NK-92 (cell line): ENCODE measurements at regions not wholly inside any gene's neighbourhood (a gene's known extent, or its start where the extent isn't known, plus 50 kb on each side); places are given as distances from the start of the nearest gene placed in this dataset.

Experiments
- DNase-seq: peaks from one replicate; lab custom pipeline; 2025; ENCODE audit not compliant: unreplicated experiment; lab: John Stamatoyannopoulos, UW

DNA sequence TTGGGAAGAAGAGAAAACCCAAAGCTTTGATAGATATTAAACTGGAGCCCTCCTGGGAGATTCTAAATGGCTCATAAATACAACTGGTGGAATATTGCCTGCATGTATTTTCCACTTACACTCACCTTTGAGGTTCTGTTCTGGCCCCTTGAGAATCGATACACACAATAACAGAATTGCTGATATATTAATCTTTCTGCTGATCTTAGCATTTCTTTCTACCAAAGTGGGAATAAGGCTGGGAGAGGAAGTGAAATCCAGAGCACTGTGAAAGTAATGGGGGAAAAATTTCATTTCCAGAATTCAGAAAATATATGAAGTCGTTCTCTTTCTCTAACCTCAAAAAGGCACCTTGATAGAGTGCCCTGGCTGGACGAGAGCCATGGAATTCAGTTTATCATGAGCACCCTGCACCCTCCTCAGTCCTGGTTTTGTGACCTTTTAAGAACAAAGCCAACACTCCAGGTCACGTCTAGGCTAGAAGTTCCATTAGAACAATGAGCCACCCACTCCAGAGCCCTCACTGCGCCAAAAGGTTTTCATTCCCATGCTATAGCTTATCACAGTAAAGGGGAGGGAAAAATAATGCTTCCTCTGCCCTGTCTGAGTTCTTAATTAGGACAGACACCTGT lies 244.5 kb downstream of the CD83 start:
- DNase-seq, result no peak

DNA sequence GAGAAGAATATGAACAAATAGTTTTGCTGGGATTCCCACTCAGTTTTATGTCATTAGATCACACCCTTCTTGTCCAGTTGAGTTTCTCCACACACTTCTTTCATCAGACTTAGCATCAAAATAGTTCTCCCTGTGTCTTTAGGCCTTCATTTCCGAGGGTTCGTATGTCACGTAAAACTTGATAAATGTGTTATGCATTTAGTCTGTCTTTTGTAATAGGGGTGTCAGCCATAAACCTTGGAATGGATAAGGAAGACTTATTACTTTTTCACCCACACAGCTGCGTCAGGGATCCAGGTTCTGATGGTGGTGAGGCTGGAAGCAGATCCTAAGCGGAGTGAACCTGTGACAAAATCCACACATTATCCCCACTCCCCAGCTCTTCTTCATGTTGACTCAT lies 246.8 kb downstream of the CD83 start:
- no peak for DNase-seq

DNA sequence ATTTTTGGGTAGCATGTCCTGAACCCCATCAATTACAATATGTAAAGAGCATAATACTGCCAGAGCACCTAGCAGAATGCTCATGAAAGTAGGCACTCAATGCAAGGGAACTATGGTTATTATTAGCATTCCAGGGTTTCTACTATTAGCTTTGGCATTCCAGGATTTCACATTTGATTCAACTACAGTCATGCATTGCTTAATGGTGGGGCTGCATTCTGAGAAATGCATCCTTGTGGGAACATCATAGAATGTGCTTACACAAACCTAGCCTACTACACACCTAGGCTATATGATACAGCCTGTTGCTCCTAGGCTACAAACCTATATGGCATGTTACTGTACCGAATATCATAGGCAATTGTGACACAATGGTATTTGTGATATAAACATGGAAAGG lies 247.8 kb downstream of the CD83 start:
- DNase-seq, result no peak

DNA sequence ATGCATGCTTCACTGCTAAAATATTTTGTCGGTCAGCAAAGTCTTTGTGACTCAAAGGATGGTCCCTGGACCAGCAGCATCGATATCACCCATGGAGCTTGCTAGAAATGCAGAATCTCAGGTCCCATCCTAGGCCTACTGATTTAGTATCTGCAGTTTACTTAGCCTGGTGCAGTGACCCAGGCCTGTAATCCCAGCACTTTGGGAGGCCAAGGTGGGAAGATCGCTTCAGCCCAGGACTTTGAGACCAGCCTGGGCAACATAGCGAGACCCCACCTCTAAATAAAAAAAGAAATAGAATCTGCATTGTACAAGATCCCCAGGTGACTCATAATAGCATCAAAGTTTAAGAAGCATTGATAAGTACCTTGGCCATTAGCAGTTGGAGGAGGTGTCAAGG lies 248.7 kb downstream of the CD83 start:
- no peak for DNase-seq

DNA sequence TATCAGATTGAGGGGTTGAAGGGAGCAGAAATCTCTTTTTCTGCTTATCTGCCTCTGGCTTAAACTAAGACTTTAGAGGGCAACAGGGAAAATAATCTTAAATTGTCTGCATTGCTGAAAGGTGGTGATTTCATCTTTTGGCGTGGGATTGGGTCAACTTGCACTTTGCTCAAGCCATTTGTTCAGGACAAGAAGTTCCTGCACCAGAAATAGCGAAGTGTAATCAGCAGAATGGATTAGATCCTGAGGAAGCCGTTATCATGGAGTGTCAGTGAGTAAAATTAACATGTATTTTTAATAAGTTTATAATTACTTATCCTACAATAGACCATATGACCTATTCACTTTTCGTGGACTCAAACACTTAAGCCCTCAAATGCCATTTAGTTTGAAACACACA lies 249.3 kb downstream of the CD83 start:
- DNase-seq, result no peak

DNA sequence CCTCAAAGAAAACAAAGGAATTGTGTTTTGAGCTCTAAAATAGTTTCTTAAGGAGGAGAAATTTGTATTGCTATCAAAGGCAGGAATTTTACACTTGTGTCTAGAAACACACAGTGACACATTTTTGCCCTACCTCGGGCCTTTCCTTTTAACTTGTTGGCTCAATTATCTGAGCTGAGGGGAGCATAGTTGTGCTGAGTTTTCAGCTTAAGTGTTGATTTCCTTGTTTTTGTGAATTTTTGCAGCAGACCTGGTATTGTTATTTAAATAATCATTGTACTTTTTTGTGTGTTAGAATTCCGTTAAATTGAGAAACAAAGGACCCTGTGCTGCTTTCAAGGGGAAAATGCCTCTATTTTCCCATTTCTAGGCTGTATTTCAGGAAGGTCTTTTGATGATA lies 249.7 kb downstream of the CD83 start:
- DNase-seq, result no peak

DNA sequence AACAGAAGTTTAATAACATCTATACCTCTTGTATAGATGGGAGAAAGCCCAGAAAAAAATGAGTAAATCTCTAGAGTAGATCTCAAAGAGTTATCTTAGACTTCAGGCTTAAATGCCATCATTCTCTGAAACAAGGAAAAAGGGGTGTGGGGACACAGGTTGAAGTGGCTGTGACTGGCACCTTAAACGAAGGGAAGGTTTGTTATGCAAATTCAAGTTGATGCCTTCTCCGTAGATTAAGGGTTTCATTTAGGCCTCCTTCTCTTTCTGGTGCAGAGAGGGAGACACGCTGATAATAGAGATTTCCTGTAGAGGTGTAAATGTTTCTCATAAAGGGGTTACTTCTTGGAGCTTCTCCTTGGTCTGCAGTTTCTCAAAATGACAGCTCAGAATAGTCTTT lies 252.1 kb downstream of the CD83 start:
- DNase-seq, result no peak

DNA sequence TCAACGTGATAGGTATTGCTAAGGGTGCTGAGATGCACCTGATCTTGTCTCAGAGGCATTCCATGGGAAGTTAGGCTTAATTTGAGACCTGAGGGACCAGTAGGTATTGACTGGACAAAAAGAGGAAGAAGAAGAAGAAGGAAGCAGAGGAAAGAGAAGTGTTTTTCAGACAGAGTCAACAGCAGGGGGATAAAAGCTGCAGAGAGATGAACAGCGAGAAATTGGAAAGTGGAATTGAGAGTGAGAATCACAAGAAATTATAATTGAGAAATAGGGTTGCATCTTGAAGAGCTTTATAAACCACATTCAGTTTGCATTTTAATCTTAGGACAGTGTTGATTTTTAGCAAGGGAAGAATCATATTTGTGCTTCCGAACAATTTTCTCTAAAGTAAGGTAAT lies 254.0 kb downstream of the CD83 start:
- no peak for DNase-seq

DNA sequence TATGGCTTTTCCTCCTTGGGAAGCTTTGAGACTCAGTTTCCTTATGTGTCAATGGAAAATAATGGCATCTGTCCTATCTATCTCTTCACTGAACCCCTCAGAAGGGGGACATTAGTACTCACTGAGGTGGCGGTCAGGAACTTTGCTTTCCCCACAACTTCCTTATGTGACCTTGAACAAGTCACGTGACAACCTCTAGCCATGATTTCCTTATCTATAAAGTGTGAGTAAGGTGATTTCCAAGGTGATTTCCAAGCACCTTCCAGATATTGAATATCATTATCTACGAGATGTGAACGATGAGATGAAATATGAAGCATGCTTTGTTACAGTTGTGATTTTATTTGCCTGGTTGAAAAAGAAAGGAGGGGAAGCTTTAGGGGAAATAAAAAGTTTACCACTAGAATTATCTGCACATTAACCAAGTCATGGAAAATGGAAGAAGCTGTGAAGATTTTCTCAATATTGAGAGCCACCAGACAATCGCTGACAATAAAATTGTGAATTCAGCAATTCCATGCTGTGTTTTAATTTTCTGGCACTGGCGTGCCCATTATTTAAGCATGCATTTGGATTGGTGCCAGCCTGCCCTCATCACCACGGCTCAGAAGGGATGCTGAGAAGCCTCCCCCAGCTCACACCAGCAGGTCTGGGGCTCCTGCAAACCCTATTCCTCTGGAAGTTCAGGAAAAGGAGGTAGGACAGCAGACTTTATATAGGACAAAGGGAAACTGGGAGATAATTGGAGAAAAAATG lies 255.3 kb downstream of the CD83 start:
- DNase-seq, result no peak

DNA sequence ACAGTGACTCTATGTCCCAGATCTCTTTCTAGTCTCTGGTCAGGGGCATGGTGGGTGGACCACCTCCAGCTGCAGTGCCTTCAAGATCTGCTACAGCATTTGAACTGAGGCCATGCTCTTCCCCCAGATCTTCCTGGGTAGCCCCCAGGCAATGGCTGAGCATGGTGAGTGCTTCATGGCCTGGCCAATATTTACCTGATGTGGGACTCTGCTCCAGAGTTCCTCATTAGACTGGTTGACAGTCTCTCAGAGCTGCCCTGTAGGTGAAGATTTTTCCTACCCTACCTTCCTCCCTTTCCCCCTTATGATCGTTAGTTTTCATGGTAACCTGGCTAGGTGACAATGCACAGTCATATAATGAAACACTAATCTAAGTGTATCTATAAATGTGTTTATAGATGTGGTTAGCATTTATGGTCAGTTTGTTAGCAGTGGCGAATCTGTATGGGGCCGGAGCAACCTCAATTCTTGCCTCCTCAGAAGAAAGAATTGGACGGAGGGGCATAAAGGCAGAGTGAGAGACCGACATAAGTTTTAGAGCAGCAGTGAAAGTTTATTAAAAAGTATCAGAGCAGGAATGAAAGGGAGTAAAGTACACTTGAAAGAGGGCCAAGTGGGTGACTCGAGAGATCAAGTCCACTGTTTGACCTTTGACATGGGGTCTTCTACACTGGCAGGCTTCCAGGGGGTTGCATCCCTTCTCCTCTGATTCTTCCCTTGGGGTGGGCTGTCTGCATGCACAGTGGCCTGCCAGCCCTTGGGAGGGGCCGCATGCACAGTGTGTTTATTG lies 256.3 kb downstream of the CD83 start:
- DNase-seq, result no peak

DNA sequence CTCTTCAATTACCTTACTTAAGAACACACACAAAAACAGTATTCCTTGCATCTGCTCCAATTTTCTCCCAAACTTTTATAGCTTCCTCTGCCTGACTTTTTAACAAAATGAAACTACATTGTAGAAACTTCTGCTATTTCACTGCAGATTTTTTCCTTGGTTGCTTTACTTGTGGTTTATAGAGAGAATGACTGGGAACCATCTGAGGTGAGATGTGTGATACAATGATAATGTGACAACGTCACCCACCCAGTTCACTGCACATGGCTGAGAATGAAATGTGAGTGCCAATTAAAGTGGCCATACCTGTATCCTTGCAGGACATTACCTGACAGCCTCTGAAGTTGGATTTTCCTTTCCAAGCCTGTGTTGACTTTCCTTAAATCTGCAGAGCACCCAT lies 258.4 kb downstream of the CD83 start:
- no peak for DNase-seq

DNA sequence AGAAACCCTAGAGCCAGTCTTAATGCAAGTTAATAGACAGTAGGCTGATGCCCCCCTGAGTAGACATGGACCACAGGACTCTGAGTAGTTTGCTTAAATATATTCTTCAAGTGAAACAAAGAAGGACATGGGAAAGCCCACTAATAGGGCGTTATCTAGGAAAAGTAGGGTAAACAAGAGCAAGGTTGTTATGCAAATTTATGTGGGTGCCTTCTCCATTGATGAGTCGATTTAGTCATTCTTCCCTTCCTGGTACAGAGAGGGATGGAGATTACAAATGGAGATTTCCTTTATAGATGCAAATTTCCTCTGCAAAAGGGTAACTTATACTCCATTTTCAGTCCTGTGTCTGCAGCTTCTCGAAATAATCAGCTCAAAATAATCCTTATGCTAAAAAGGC lies 262.0 kb downstream of the CD83 start:
- no peak for DNase-seq

DNA sequence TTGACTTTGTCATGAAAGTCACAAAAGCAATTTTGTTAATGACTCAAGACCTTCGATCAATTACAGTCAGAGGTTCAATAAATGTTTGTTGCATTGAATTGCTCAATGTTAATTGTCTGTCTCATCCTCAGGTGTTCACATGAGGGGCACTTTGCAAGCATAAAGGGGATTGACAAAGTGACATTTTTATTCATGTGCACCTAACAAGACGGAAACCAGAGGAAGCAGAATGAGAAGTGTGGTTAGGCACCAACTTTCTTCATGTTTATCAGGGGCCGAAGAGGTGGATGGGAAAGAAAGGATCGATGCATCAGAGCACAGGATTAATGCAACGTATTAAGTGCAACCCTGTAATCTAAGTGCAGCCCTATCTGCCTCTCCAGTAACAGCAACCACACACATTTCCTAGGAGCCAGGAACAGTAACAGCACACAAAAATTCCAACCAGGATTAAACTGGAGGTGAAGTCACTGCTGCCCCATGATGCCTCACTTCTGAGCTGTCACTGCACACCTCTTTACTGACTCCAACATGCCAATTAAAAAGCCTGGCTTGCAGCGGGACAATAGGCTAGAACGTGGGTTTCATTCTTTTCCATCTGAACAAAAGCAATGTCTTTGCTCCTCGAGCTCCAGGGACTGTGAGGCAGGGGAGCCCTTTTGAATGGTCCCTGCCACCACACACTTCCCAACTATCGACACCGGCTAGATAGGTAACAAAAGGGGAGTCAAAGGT lies 262.7 kb downstream of the CD83 start:
- no peak for DNase-seq

DNA sequence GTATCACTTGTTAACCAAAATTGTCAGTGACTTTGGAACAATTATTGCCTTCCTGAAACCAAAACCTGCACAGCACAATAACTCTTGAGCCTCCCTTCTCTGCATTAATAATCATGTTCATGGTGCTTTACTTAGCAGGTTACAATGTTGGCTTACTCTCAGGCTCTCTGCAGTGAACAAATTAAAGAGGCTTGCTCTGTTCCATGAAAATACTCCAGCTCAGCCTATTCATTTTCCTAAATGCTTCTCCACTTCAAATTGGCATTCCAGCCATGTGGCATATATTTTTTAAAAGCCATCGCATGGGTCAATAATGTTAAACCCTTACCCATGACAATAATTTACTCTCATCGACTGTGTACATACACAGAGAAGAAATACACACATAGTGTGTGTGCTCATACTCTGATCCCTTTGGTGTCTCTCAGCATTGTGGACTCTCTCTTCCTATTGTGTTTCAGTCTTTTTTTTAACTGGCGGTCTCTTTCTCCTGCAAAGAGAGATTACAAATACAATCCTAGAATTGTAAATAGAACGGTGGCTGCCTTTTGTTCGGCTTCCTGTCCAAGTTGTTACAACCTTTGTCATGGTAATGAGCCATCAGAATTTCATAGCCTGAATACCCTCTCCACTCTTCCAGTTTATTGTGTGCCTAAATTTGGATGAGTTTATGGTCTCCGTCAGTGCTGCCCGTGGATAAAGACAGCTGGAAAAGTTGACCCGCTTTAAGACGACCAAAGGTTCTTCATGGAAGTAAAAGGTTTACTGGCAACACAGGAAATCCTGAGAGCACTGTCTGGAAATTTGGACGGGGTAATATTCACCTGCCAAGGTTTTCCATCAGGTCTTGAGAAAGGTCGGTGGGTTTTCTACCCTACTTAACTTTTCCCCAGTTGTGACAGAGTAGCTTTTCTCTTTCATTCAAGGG lies 263.6 kb downstream of the CD83 start:
- DNase-seq, result no peak

DNA sequence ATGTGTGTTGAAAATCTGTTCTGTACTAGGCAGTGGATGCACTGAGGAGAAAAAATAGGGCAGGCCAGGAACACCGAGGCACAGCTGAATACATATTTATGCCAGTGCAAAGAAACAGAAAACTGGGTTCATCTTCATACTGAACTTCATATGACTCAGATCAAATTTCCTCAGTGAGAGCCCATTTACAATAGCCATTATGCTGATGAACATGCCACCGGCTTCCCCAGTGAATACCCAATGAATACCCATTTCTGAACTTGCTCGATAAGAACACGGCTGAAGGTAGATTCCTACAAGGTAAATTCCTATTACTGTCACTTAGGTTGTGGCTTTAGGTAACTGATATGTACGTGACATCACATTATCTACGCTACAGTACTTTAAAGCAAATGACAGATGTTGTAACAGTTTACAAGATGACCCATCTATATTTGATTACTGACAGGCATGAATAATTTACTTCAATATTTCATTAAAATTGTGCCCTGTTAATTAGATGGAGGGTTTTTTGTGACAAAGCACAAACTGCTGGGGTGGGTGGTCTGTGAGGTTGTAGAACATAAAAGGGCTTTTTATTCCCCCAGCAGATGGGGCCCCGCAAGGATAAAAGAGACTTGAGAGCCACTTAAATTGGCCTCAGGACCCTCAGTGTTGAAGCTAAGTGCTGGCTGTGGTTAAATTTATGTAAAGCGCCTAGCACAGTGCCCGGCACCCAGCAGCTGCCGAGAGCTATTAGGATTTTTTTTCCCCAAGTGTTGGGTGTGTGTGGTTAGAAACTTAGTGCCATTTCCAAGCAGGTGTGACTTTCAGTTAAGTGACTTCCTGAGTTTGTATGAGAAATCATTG lies 264.5 kb downstream of the CD83 start:
- DNase-seq, result no peak

DNA sequence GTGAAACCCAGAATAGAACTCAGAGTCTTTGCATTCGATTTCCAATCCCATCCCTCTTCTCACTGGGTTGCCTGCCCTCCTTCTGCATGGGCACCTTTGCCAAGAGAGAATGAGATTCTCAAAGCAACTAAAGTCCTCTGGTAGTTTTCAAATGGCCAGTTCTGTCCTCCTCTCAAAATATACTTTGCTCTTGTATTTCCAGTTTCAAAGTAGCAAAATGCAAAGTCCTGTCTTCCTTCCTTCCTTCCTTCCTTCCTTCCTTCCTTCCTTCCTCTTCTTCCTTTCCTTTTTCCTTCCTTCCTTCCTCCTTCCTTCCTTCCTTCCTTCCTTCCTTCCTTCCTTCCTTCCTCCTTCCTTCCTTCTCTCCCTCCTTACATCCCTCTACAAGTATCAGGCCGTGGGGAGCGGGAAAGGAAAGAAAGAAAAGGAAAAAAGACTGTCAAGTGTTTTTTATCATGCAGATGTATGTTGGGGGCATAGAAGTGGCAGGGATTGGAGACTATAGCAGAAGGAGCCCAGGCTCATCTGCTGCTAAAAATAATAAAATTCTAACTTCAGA lies 265.2 kb downstream of the CD83 start:
- no peak for DNase-seq

DNA sequence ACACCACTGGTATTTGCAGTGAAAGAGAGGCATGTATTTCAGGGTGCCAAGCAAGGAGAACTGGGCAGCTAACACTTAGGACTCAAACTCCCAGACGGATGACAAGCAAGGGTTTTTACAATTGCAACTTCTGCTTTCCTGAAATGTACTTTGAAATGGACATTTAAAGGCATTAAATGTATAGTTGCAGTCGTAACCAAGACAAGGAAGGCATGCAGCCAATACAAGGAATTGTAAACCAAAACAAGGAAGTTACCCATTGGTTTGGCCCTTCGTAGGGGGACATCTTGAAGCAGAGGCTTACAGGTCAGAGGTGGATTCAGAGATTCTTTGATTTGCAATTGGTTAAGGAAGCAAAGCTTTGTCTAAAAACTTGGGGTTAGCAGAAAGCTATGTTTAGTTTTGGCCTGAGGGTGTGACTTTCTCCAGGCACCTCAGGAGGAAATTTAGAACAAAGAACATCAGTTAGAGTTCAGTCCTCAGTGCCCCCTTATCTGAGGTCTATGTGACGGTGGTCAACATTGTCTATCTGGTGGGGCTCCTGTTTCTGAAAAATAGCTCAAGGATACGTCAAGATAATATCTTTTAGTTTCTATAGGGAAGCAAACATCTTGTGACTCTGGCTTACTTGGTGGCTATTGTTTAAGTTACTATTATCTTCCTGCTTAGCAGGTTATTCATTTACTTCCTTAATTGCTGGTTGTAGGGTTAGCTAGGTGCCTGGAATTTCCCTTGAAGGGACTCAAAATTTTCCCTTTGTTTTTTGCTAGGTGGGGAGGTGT lies 266.0 kb downstream of the CD83 start:
- DNase-seq, result no peak

DNA sequence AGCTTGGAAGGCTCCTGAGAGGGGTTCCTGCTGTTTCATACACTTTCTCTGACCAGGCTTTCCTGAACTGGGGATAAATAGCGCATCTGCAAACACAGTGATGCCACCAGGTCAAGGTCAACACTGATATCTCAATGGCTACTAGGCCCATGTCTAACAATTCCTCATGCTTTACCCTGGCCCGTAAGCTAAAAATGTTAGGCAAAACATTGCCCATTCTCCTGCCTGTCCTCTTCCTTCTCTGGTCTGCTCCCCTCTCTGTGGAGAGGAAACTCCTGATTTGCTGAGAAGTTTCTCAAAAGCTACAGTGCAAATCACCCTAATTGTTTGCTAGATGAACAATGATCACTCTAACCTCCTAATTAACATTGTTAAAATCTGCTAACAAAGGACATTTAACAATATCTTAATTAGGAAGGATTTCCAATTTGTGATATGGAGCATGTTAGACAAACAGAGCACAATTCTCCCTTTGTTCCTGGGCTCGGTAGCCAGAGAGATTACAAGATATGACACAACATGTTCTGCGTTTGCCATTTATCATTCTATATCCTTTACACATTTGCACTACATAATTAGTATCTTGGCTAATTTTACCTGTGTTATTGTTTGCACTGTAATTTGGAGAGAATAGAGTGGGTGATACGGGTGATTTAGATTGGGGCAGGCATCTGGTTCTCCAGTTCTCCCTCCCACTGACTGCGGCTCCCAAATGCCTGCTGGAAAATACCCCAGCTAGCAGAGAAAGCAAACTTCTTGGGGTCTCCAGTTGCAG lies 266.8 kb downstream of the CD83 start:
- DNase-seq, result no peak
